GM19239 (cell line): ENCODE measurements at regions not wholly inside any gene's neighbourhood (a gene's known extent, or its start where the extent isn't known, plus 50 kb on each side); places are given as distances from the start of the nearest gene placed in this dataset.
A peak's percentile ranks its signal among the peaks of the same experiment; 100 is the strongest.
"Not testable (repeated sequence)": the region's sequence is repeated elsewhere in the genome, so short reads cannot be mapped to it uniquely, and the experiment has no call there.

Experiments
- DNase-seq: peaks from one replicate; pipeline ENCODE4 v3.0.0; 2011; ENCODE audit warnings: low spot score; ENCODE audit not compliant: insufficient read length
- FAIRE-seq: peaks from 2 replicates; lab custom pipeline; 2011; peaks lifted over from hg19 to GRCh38; lab: Jason Lieb, UNC

GRCh38 chr1:192475970-192476369, 99.6 kb upstream of the RGS1 start:
- DNase-seq (no peak), FAIRE-seq (no peak)

GRCh38 chr1:192476802-192477298, 98.7 kb upstream of the RGS1 start:
- FAIRE-seq (peak; percentile 49), DNase-seq (no peak)

GRCh38 chr1:192477630-192478029, 97.9 kb upstream of the RGS1 start:
- FAIRE-seq, result peak; percentile 93
- DNase-seq, result no peak

- no peak for DNase-seq
- FAIRE-seq, result no peak
These were observed 89.7 kb upstream of the RGS1 start for GRCh38 chr1:192485692-192486436.

GRCh38 chr1:192488058-192488457, 87.5 kb upstream of the RGS1 start:
- no peak for DNase-seq
- no peak for FAIRE-seq

GRCh38 chr1:192489047-192489446, 86.5 kb upstream of the RGS1 start:
- no peak for FAIRE-seq

GRCh38 chr1:192489748-192490147, 85.8 kb upstream of the RGS1 start:
- DNase-seq, result no peak
- peak; percentile 60 for FAIRE-seq

More at GRCh38 chr1:192489047-192489446, 86.5 kb upstream of the RGS1 start:
- DNase-seq, result no peak

GRCh38 chr1:192491804-192492554, 83.6 kb upstream of the RGS1 start:
- FAIRE-seq (no peak), DNase-seq (no peak)

GRCh38 chr1:192493584-192493983, 82.0 kb upstream of the RGS1 start:
- FAIRE-seq (no peak), DNase-seq (no peak)

- DNase-seq (no peak), FAIRE-seq (no peak)
These were observed 79.1 kb upstream of the RGS1 start for GRCh38 chr1:192496369-192497056.

- FAIRE-seq (no peak), DNase-seq (no peak)
These were observed 78.3 kb upstream of the RGS1 start for GRCh38 chr1:192497214-192497794.

- not testable (repeated sequence) for FAIRE-seq, DNase-seq
These were observed 77.5 kb upstream of the RGS1 start for GRCh38 chr1:192498092-192498491.

GRCh38 chr1:192499061-192499581, 76.5 kb upstream of the RGS1 start:
- not testable (repeated sequence) for DNase-seq, FAIRE-seq

- DNase-seq, FAIRE-seq: not testable (repeated sequence)
These were observed 75.0 kb upstream of the RGS1 start for GRCh38 chr1:192500541-192500940.

GRCh38 chr1:192506741-192507155, 68.8 kb upstream of the RGS1 start:
- peak; percentile 81 for FAIRE-seq
- DNase-seq, result peak; percentile 46

GRCh38 chr1:192512426-192513162, 63.0 kb upstream of the RGS1 start:
- FAIRE-seq (peak; percentile 52), DNase-seq (no peak)

GRCh38 chr1:192513196-192513595, 62.4 kb upstream of the RGS1 start:
- FAIRE-seq (no peak), DNase-seq (no peak)

- FAIRE-seq, result no peak
- no peak for DNase-seq
These were observed 61.9 kb upstream of the RGS1 start for GRCh38 chr1:192513697-192514096.

- FAIRE-seq (peak; percentile 100), DNase-seq (peak; percentile 33)
These were observed 58.7 kb upstream of the RGS1 start for GRCh38 chr1:192516776-192517297.
